HG03064 (cell line): ENCODE measurements at regions not wholly inside any gene's neighbourhood (a gene's known extent, or its start where the extent isn't known, plus 50 kb on each side); places are given as distances from the start of the nearest gene placed in this dataset.

Source experiments
- ATAC-seq: cut with Tn5 transposase; IDR thresholded peaks from one replicate; pipeline ENCODE4 v1.9.1; 2021; ENCODE audit warnings: low read depth; ENCODE audit not compliant: unreplicated experiment

GRCh38 chr2:733001-733400 lies 55.8 kb upstream of the TMEM18 start:
- ATAC-seq = no peak

- ATAC-seq = no peak
Measured at GRCh38 chr2:731711-732110, 54.5 kb upstream of the TMEM18 start.

GRCh38 chr2:729376-729861 lies 52.2 kb upstream of the TMEM18 start:
- ATAC-seq = no peak

- ATAC-seq = no peak
Measured at GRCh38 chr2:728165-728564, 51.0 kb upstream of the TMEM18 start.

- peak; percentile 77 for ATAC-seq
Measured at GRCh38 chr2:727071-727470, 49.9 kb upstream of the TMEM18 start.
